ENCODE measurements at regions not wholly inside any gene's neighbourhood (a gene's known extent, or its start where the extent isn't known, plus 50 kb on each side); places are given as distances from the start of the nearest gene placed in this dataset.
"Not testable (repeated sequence)": the region's sequence is repeated elsewhere in the genome, so short reads cannot be mapped to it uniquely, and the experiment has no call there.

GRCh38 chr9:100819980-100820379 is 208.5 kb upstream of the PLPPR1 start:
- no peak for DNase-seq

GRCh38 chr9:100833035-100833434 is 195.5 kb upstream of the PLPPR1 start:
- DNase-seq = not testable (repeated sequence)

- no peak for DNase-seq
These were observed 189.7 kb upstream of the PLPPR1 start for GRCh38 chr9:100838857-100839256.

GRCh38 chr9:100848726-100849125 is 179.8 kb upstream of the PLPPR1 start:
- DNase-seq = no peak

- no peak for DNase-seq
These were observed 176.4 kb upstream of the PLPPR1 start for GRCh38 chr9:100852088-100852487.

- DNase-seq = peak; percentile 17
These were observed 172.3 kb upstream of the PLPPR1 start for GRCh38 chr9:100856238-100856637.

- DNase-seq = no peak
These were observed 163.4 kb upstream of the PLPPR1 start for GRCh38 chr9:100865111-100865510.

GRCh38 chr9:100865648-100866047 is 162.9 kb upstream of the PLPPR1 start:
- DNase-seq = no peak

- DNase-seq = no peak
These were observed 159.2 kb upstream of the PLPPR1 start for GRCh38 chr9:100869326-100869725.

GRCh38 chr9:100879884-100880283 is 148.6 kb upstream of the PLPPR1 start:
- DNase-seq = no peak

- no peak for DNase-seq
These were observed 148.2 kb upstream of the PLPPR1 start for GRCh38 chr9:100880284-100880683.

- no peak for DNase-seq
These were observed 144.0 kb upstream of the PLPPR1 start for GRCh38 chr9:100884518-100884917.

GRCh38 chr9:100890321-100890720 is 138.2 kb upstream of the PLPPR1 start:
- DNase-seq = no peak

GRCh38 chr9:100911273-100911672 is 117.3 kb upstream of the PLPPR1 start:
- no peak for DNase-seq

- DNase-seq = no peak
These were observed 115.3 kb upstream of the PLPPR1 start for GRCh38 chr9:100913257-100913656.

GRCh38 chr9:100914266-100914665 is 114.3 kb upstream of the PLPPR1 start:
- no peak for DNase-seq

- no peak for DNase-seq
These were observed 109.0 kb upstream of the PLPPR1 start for GRCh38 chr9:100919506-100919905.

- no peak for DNase-seq
These were observed 102.2 kb upstream of the PLPPR1 start for GRCh38 chr9:100926366-100926765.

- no peak for DNase-seq
These were observed 100.8 kb upstream of the PLPPR1 start for GRCh38 chr9:100927763-100928162.

- peak; percentile 59 for DNase-seq
These were observed 94.9 kb upstream of the PLPPR1 start for GRCh38 chr9:100933656-100934055.

GRCh38 chr9:100937382-100937781 is 91.1 kb upstream of the PLPPR1 start:
- DNase-seq = no peak

- no peak for DNase-seq
These were observed 90.0 kb upstream of the PLPPR1 start for GRCh38 chr9:100938507-100938906.

GRCh38 chr9:100939636-100940035 is 88.9 kb upstream of the PLPPR1 start:
- DNase-seq = no peak

GRCh38 chr9:100959226-100959625 is 69.3 kb upstream of the PLPPR1 start:
- no peak for DNase-seq
